K562 (cell line): ENCODE measurements at regions not wholly inside any gene's neighbourhood (a gene's known extent, or its start where the extent isn't known, plus 50 kb on each side); places are given as distances from the start of the nearest gene placed in this dataset.

Experiments used
- CC2D1A ChIP-seq: fragments of 450-650 bp; IDR thresholded peaks from 2 replicates; pipeline ENCODE4 v1.6.1; 2017; ENCODE audit warnings: mild to moderate bottlenecking
- ELF1 ChIP-seq: fragments of 200-800 bp; sonication (Bioruptor generic); IDR thresholded peaks from 2 replicates; pipeline ENCODE4 v1.6.1; 2016; ENCODE audit warnings: missing genetic modification characterization, missing compliant biosample characterization
- HDAC6 ChIP-seq: IDR thresholded peaks from 2 replicates; pipeline ENCODE4 v1.6.1; 2012; ENCODE audit warnings: low read depth, mild to moderate bottlenecking, control low read depth, inconsistent platforms, low read length, moderate library complexity
- IRF2 ChIP-seq: sonication (generic); formaldehyde crosslinking; IDR thresholded peaks from 2 replicates; pipeline ENCODE4 v1.8.1; 2022; ENCODE audit warnings: mild to moderate bottlenecking, missing genetic modification reagents
- RBBP5 ChIP-seq: fragments of 200-600 bp; sonication (generic); IDR thresholded peaks from 2 replicates; pipeline ENCODE4 v1.6.1; 2012; ENCODE audit warnings: borderline replicate concordance, mild to moderate bottlenecking, low read length, control low read depth, inconsistent platforms; ENCODE audit not compliant: insufficient read depth, poor library complexity, severe bottlenecking
- SRF ChIP-seq, 2 experiments: fragments of 250-450, 450-650 bp in 1 of 2; sonication (Bioruptor Pico) in 1 of 2; sonication (generic) in 1 of 2; formaldehyde crosslinking; IDR thresholded peaks; 2 replicates each; pipeline versions ENCODE4 v1.5.0 to v1.5.1; 2020 to 2022; ENCODE audit warnings: mild to moderate bottlenecking in 1 of 2, missing genetic modification reagents in 1 of 2
- SRSF9 ChIP-seq: fragments of 200-400 bp; formaldehyde crosslinking; IDR thresholded peaks from 2 replicates; pipeline ENCODE4 v1.6.1; 2017; ENCODE audit warnings: low read depth, low read length, borderline replicate concordance
- ZNF212 ChIP-seq: fragments of 450-650 bp; formaldehyde crosslinking; IDR thresholded peaks from 2 replicates; pipeline ENCODE4 v1.4.0; 2020; ENCODE audit warnings: mild to moderate bottlenecking
- ZNF707 ChIP-seq: fragments of 250-450 bp; sonication (Bioruptor Pico); conservative IDR thresholded peaks from 2 replicates; pipeline ENCODE4 v1.8.0; 2022; ENCODE audit warnings: inconsistent platforms, mild to moderate bottlenecking, moderate library complexity
- TF ChIP-seq, protein P1 (sequence below): sonication (generic); formaldehyde crosslinking; IDR thresholded peaks from 2 replicates; pipeline ENCODE4 v1.8.1; 2022; ENCODE audit warnings: missing genetic modification reagents
- TF ChIP-seq, protein P2 (sequence below): sonication (generic); formaldehyde crosslinking; IDR thresholded peaks from 2 replicates; pipeline ENCODE4 v1.5.0; 2020; ENCODE audit warnings: missing genetic modification reagents

DNA sequence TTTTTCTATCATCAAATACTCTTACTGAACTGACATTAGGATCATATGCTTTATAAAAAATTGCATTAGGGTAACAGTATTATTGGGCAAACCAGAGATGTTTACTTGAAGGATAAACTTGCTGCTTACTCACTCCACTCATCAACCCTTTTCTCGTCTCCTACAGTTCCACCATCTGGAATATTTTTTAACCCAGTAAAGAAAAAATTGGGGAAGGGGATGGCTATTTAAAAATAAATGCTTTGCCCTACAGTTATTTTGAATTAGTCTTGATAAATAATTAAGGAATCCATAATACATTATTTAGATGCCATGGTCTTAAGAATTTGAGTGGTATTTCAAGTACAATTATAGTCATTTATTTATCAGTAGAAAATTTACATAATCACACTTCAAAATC, 225.8 kb downstream of the MEF2C start (continued):
- TF ChIP-seq HDAC6 (no peak), ZNF212 (CRISPR knock-in tag) (no peak), RBBP5 (no peak), CC2D1A (no peak), SRSF9 (no peak), SRF (CRISPR knock-in tag; IDR thresholded peaks at IDR 0.05) (no peak), IRF2 (CRISPR knock-in tag) (no peak), ZNF707 (no peak), ELF1 (tag) (no peak)
- TF ChIP-seq, protein P1, sequence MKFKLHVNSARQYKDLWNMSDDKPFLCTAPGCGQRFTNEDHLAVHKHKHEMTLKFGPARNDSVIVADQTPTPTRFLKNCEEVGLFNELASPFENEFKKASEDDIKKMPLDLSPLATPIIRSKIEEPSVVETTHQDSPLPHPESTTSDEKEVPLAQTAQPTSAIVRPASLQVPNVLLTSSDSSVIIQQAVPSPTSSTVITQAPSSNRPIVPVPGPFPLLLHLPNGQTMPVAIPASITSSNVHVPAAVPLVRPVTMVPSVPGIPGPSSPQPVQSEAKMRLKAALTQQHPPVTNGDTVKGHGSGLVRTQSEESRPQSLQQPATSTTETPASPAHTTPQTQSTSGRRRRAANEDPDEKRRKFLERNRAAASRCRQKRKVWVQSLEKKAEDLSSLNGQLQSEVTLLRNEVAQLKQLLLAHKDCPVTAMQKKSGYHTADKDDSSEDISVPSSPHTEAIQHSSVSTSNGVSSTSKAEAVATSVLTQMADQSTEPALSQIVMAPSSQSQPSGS = no peak
- TF ChIP-seq, protein P2, sequence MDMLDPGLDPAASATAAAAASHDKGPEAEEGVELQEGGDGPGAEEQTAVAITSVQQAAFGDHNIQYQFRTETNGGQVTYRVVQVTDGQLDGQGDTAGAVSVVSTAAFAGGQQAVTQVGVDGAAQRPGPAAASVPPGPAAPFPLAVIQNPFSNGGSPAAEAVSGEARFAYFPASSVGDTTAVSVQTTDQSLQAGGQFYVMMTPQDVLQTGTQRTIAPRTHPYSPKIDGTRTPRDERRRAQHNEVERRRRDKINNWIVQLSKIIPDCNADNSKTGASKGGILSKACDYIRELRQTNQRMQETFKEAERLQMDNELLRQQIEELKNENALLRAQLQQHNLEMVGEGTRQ (CRISPR knock-in tag) = no peak
